Chondrocyte (in vitro differentiated cells): ENCODE measurements at regions not wholly inside any gene's neighbourhood (a gene's known extent, or its start where the extent isn't known, plus 50 kb on each side); places are given as distances from the start of the nearest gene placed in this dataset.
A peak's percentile ranks its signal among the peaks of the same experiment; 100 is the strongest.

Experiments
- DNase-seq: peaks from one replicate; pipeline ENCODE4 v3.0.0; 2021; ENCODE audit warnings: mixed read lengths, low spot score
- H3K27ac Mint-ChIP-seq: one replicate; pipeline ENCODE4 v1.8.0; 2021; ENCODE audit warnings: mild to moderate bottlenecking, moderate library complexity, mixed read lengths; ENCODE audit not compliant: unreplicated experiment
- H3K27me3 Mint-ChIP-seq: 2 replicates; pipeline ENCODE4 v1.8.0; 2021; ENCODE audit warnings: low read depth, mixed read lengths
- H3K36me3 Mint-ChIP-seq: 2 replicates; pipeline ENCODE4 v1.8.0; 2021; ENCODE audit warnings: low read depth, mixed read lengths
- H3K4me1 Mint-ChIP-seq: 2 replicates; pipeline ENCODE4 v1.8.0; 2021; ENCODE audit warnings: low read depth, mild to moderate bottlenecking, mixed read lengths
- H3K4me3 Mint-ChIP-seq: one replicate; pipeline ENCODE4 v1.8.0; 2021; ENCODE audit warnings: mild to moderate bottlenecking, moderate library complexity, mixed read lengths; ENCODE audit not compliant: unreplicated experiment
- H3K9me3 Mint-ChIP-seq: 2 replicates; pipeline ENCODE4 v1.8.0; 2021; ENCODE audit warnings: low read depth, mixed read lengths
- TF ChIP-seq, protein P1 (sequence below): fragments of 200-600 bp; sonication (generic); IDR thresholded peaks from 2 replicates; pipeline ENCODE4 v1.5.0; 2021; ENCODE audit warnings: antibody characterized with exemption, mild to moderate bottlenecking, moderate library complexity

DNA sequence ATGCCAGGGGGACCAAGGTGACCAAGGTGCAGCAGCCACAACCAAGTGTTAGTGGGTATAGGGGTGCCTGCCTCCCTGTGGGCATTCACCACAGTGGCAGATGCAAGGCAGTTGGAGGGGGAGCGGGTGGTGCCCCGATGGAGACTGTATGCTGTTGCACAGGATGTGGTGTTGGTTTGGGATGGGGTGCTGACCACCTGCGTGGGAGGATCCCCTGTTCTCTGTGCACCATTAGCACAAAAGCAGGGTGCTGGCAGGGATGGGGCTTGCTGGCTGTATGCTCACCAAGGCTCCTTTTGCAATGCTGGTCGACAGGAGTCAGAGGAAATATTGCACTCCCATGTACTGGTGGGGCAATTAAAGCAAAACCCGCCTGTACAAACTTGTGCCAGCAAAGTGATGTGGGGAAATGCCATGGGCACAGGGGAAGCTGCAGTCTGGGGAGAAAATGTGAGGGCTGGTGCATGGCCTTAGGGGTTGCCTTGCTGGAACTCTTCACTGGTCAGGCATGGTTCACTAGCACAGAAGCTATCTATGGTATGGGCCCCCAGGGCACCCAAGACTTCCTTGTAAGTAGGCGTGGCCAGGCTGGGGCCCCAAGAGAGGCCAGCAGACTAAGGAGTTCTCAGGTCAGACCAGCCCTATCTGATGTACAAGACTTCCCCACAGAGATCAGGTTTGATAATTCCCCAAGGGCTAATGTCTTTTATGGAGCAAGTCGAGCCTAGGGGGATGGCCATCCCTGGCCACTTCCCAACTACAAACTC, 51.9 kb upstream of the GNAT3 start:
- no peaks in the 10 kb centered on the region for H3K4me1 Mint-ChIP-seq
- H3K27me3 Mint-ChIP-seq = no peaks in the 10 kb centered on the region
- H3K4me3 Mint-ChIP-seq = no peak overlapping the region
- no peak overlapping the region for H3K27ac Mint-ChIP-seq
- TF ChIP-seq, protein P1, sequence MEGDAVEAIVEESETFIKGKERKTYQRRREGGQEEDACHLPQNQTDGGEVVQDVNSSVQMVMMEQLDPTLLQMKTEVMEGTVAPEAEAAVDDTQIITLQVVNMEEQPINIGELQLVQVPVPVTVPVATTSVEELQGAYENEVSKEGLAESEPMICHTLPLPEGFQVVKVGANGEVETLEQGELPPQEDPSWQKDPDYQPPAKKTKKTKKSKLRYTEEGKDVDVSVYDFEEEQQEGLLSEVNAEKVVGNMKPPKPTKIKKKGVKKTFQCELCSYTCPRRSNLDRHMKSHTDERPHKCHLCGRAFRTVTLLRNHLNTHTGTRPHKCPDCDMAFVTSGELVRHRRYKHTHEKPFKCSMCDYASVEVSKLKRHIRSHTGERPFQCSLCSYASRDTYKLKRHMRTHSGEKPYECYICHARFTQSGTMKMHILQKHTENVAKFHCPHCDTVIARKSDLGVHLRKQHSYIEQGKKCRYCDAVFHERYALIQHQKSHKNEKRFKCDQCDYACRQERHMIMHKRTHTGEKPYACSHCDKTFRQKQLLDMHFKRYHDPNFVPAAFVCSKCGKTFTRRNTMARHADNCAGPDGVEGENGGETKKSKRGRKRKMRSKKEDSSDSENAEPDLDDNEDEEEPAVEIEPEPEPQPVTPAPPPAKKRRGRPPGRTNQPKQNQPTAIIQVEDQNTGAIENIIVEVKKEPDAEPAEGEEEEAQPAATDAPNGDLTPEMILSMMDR = no peak
- DNase-seq = peak; percentile 67
- H3K9me3 Mint-ChIP-seq = peaks cover 39% of the 10 kb centered on the region
- H3K36me3 Mint-ChIP-seq = peaks cover 19% of the 10 kb centered on the region

GRCh38 chr7:80565554-80565953, 53.7 kb upstream of the GNAT3 start:
- H3K27me3 Mint-ChIP-seq = no peaks in the 10 kb centered on the region
- no peak overlapping the region for H3K27ac Mint-ChIP-seq
- H3K4me3 Mint-ChIP-seq = no peak overlapping the region
- no peak for DNase-seq
- H3K4me1 Mint-ChIP-seq = no peaks in the 10 kb centered on the region
- H3K36me3 Mint-ChIP-seq = peaks cover 16% of the 10 kb centered on the region
- TF ChIP-seq, protein P1 = no peak
- peaks cover 24% of the 10 kb centered on the region for H3K9me3 Mint-ChIP-seq

DNA sequence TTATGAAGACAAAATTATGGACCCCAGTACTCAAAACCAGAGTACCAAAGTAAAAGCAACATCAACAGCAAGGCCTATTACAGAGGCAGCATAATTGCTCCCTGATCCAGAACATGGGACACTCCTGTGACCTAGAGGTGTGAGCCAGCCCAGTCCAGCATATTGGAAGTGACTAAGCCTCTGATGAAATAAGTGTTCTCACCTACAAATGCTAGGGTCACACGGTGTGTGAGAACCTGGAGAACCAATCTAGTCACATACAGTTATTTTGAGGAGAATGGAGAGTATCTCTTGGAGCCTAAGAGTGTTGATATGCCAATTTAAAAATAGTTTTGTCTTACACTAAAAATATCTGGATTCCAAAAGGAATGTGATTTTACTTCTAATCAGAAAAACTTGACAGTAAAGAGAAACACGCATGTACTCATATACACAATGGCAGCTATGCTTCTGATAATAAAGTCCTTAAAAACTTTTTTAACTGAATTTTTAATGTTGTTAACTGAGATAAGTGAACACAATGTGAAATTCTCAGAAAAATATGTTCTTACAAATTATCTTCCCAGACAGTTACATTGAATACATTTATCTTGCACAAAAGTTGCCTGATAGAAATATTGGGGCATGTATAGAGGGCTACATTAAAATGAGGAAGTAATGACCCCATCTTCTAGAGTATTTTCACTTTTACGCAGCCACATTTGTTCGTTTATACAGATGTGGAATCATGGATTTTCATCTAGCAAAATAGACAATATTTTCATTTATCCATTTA, 56.8 kb upstream of the CD36 start:
- Mint-ChIP-seq H3K4me1 (peaks cover 17% of the 10 kb centered on the region), H3K36me3 (no peaks in the 10 kb centered on the region), H3K4me3 (no peak overlapping the region), H3K9me3 (no peaks in the 10 kb centered on the region), H3K27me3 (no peaks in the 10 kb centered on the region), H3K27ac (peak overlapping the region; percentile 37)
- no peak for DNase-seq
- TF ChIP-seq, protein P1 = no peak

DNA sequence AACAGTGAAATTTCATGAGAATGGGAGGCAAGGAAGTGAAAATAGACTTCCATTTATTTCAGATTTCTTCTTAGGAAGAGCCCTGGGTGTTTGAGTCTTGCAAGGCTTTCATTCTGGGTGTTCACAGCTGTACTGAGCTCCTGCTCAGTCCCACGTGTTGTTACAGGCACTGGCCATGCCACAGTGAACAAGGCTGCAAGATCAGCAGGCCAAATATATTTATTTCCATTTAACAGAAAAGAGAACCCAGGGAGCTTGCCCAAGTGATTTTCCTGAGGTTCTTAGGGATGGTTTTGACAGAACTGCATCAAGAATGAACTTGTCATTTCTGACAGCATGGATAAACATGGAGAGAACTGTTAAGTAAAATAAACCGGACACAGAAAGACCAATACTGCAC, 54.5 kb upstream of the CD36 start:
- Mint-ChIP-seq H3K36me3 (no peaks in the 10 kb centered on the region), H3K4me1 (peaks cover 17% of the 10 kb centered on the region), H3K4me3 (no peak overlapping the region), H3K27ac (peak overlapping the region; percentile 63), H3K9me3 (no peaks in the 10 kb centered on the region), H3K27me3 (no peaks in the 10 kb centered on the region)
- no peak for DNase-seq
- TF ChIP-seq, protein P1 = no peak

- Mint-ChIP-seq H3K36me3 (no peaks in the 10 kb centered on the region), H3K9me3 (no peaks in the 10 kb centered on the region), H3K4me3 (no peak overlapping the region), H3K27me3 (no peaks in the 10 kb centered on the region), H3K27ac (no peak overlapping the region), H3K4me1 (peaks cover 17% of the 10 kb centered on the region)
- DNase-seq = no peak
- TF ChIP-seq, protein P1 = no peak
Measured at GRCh38 chr7:80584778-80585177, 53.7 kb upstream of the CD36 start.
